ENCODE measurements at regions not wholly inside any gene's neighbourhood (a gene's known extent, or its start where the extent isn't known, plus 50 kb on each side); places are given as distances from the start of the nearest gene placed in this dataset.

DNA sequence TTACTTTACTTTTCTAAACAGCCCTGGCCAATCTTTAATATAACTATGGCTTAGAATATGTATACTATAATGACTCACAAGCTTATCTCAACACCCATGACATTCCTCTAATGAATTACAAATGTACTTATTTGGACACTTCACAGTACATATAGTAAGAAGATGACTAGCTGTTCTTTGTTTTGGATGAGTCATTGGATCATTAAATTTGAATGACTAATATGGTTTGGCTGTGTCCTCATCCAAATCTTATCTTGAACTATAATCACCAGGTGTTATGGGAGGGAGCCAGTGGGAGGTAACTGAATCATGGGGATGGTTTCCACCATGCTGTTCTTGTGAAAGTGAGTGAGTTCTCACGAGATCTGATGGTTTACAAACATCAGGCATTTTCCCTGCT lies 807.5 kb upstream of the SORCS1 start:
- Mint-ChIP-seq H3K27ac (ENCODE audit: low read depth, unreplicated experiment) (peak overlapping the region; percentile 92), H3K4me3 (ENCODE audit: unreplicated experiment) (peak overlapping the region; percentile 22), H3K4me1 (ENCODE audit: insufficient read depth, unreplicated experiment) (peaks cover 34% of the 10 kb centered on the region), H3K36me3 (ENCODE audit: insufficient read depth, unreplicated experiment) (peaks cover 5% of the 10 kb centered on the region), H3K9me3 (ENCODE audit: unreplicated experiment) (peaks cover 6% of the 10 kb centered on the region), H3K27me3 (ENCODE audit: insufficient read depth, unreplicated experiment) (no peaks in the 10 kb centered on the region)
- POLR2A ChIA-PET: interaction anchor here (0.6 to 1.1 kb wide), 5 partner anchors 19 to 400 kb away, joined by 3 to 5 read pairs (median 3); no protein-coding TSS in a partner anchor
- no TSS peak for BruUV-seq (replicated peaks)
- DNase-seq (ENCODE audit: unreplicated experiment): peak; percentile 89
- CTCF ChIA-PET: no interaction called here
- intact Hi-C loops (cut with micrococcal nuclease): loop anchor here (2.0 to 10.0 kb wide), 2 partner anchors 57 to 383 kb away; no protein-coding TSS in a partner anchor
- no peak for TF ChIP-seq CTCF (IDR thresholded peaks at IDR 0.05; ENCODE audit: unreplicated experiment)

DNA sequence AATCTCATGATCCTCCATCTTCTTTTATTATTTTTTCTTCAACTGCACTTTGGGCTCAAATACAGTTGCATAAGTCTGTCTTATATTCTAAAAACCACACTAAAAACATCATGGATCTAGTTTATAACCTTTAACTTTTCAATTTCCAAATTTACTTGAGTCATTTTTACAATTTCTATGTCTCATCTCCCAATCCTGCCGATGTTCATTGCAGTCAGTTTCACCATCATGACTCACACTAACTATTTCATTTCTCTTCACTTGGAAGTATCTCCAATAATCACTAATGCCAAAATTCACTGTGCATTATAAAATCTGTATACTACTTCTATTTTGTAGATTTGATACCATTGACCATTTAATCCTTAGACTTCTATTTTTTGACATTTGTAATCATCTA lies 806.9 kb upstream of the SORCS1 start:
- DNase-seq (ENCODE audit: unreplicated experiment): peak; percentile 75
- Mint-ChIP-seq H3K4me3 (ENCODE audit: unreplicated experiment) (no peak overlapping the region), H3K27ac (ENCODE audit: low read depth, unreplicated experiment) (peak overlapping the region; percentile 92), H3K4me1 (ENCODE audit: insufficient read depth, unreplicated experiment) (peaks cover 39% of the 10 kb centered on the region), H3K27me3 (ENCODE audit: insufficient read depth, unreplicated experiment) (no peaks in the 10 kb centered on the region), H3K36me3 (ENCODE audit: insufficient read depth, unreplicated experiment) (peaks cover 5% of the 10 kb centered on the region), H3K9me3 (ENCODE audit: unreplicated experiment) (peaks cover 6% of the 10 kb centered on the region)
- POLR2A ChIA-PET: interaction anchor here (0.6 to 1.1 kb wide), 5 partner anchors 19 to 400 kb away, joined by 3 to 5 read pairs (median 3); no protein-coding TSS in a partner anchor
- BruUV-seq (replicated peaks): TSS peak; percentile 78
- CTCF ChIA-PET: no interaction called here
- intact Hi-C loops (cut with micrococcal nuclease): loop anchor here (10.0 kb wide), 1 partner anchor 383 kb away; no protein-coding TSS in a partner anchor
- no peak for TF ChIP-seq CTCF (IDR thresholded peaks at IDR 0.05; ENCODE audit: unreplicated experiment)

DNA sequence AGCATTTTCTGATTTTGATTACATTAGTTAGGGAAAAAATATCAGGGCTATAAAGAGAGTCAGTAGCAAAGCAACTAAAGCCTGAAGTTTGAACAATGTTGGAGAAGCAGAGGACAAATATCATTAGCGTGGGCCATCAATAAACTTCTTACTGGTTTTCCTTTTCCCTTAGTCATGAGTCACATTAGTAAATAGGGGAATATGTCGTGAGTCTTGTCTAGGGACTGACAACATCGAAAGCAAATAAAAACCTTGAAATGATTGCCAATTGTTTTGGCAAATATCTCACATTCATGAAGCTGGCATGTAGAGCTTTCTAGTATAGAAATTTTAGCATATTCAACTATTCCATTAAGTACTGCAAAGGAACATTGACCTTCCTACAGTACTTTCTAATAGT lies 806.0 kb upstream of the SORCS1 start:
- BruUV-seq (replicated peaks): no TSS peak
- DNase-seq (ENCODE audit: unreplicated experiment): no peak
- H3K36me3 Mint-ChIP-seq (ENCODE audit: insufficient read depth, unreplicated experiment): peaks cover 5% of the 10 kb centered on the region
- peaks cover 41% of the 10 kb centered on the region for H3K4me1 Mint-ChIP-seq (ENCODE audit: insufficient read depth, unreplicated experiment)
- H3K27ac Mint-ChIP-seq (ENCODE audit: low read depth, unreplicated experiment): peak overlapping the region; percentile 92
- POLR2A ChIA-PET: interaction anchor here (0.5 kb wide), 1 partner anchor 1943 kb away, joined by 3 read pairs; no protein-coding TSS in a partner anchor
- no peak overlapping the region for H3K4me3 Mint-ChIP-seq (ENCODE audit: unreplicated experiment)
- no peak for TF ChIP-seq CTCF (IDR thresholded peaks at IDR 0.05; ENCODE audit: unreplicated experiment)
- CTCF ChIA-PET: no interaction called here
- peaks cover 6% of the 10 kb centered on the region for H3K9me3 Mint-ChIP-seq (ENCODE audit: unreplicated experiment)
- no peaks in the 10 kb centered on the region for H3K27me3 Mint-ChIP-seq (ENCODE audit: insufficient read depth, unreplicated experiment)
- intact Hi-C loops (cut with micrococcal nuclease): loop anchor here (10.0 kb wide), 1 partner anchor 384 kb away; no protein-coding TSS in a partner anchor

DNA sequence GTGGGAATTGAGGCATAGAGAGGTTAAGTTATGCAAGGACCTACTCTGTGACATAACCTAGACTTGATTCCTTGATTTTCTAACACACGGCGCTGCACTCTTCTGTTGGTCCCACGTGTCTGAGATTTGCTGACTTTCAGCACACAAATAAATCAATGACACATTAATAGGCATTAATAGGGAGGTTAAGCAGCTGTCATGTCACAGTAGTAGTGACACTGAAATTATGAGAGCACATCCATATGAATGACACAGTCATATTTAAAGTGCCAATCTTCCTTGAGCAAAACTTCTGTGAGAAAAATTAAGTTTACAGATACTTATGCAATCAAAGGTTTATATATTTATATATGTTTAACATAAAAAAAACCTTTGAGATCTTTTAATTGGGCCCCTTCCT lies 805.4 kb upstream of the SORCS1 start:
- Mint-ChIP-seq H3K27me3 (ENCODE audit: insufficient read depth, unreplicated experiment) (no peaks in the 10 kb centered on the region), H3K9me3 (ENCODE audit: unreplicated experiment) (peaks cover 6% of the 10 kb centered on the region), H3K36me3 (ENCODE audit: insufficient read depth, unreplicated experiment) (peaks cover 5% of the 10 kb centered on the region), H3K4me3 (ENCODE audit: unreplicated experiment) (no peak overlapping the region), H3K4me1 (ENCODE audit: insufficient read depth, unreplicated experiment) (peaks cover 41% of the 10 kb centered on the region), H3K27ac (ENCODE audit: low read depth, unreplicated experiment) (peak overlapping the region; percentile 92)
- CTCF ChIA-PET: interaction anchor here (0.6 kb wide), 1 partner anchor 1344 kb away, joined by 3 read pairs; no protein-coding TSS in a partner anchor
- TF ChIP-seq CTCF (IDR thresholded peaks at IDR 0.05; ENCODE audit: unreplicated experiment): no peak
- DNase-seq (ENCODE audit: unreplicated experiment): no peak
- intact Hi-C loops (cut with micrococcal nuclease): loop anchor here (10.0 kb wide), 1 partner anchor 385 kb away; no protein-coding TSS in a partner anchor
- POLR2A ChIA-PET: no interaction called here
- no TSS peak for BruUV-seq (replicated peaks)

Measured in MCF 10A (cell line).